Stimulated activated CD4-positive, alpha-beta T cell treated with anti-CD3 and anti-CD28 coated beads, Interleukin-15, amount 100 ng/mL, for 1 hour (primary cell): ENCODE measurements at regions not wholly inside any gene's neighbourhood (a gene's known extent, or its start where the extent isn't known, plus 50 kb on each side); places are given as distances from the start of the nearest gene placed in this dataset.

Source experiments
- DNase-seq, 2 donors: peaks; one replicate each; pipeline ENCODE4 v3.0.0-alpha.2; 2020; ENCODE audit warnings: low read depth in 1 of 2, low spot score in 1 of 2

- DNase-seq = no peak
Measured at GRCh38 chr2:158049129-158049855, 52.4 kb upstream of the UPP2 start.

- no peak for DNase-seq
Measured at GRCh38 chr2:158048327-158048726, 53.3 kb upstream of the UPP2 start.

GRCh38 chr2:158047156-158047611, 54.5 kb upstream of the UPP2 start:
- no peak for DNase-seq

- no peak for DNase-seq
Measured at GRCh38 chr2:158046121-158046880, 55.4 kb upstream of the UPP2 start.

GRCh38 chr2:158045362-158045761, 56.3 kb upstream of the UPP2 start:
- DNase-seq = no peak

GRCh38 chr2:158043181-158043948, 58.3 kb upstream of the UPP2 start:
- DNase-seq = no peak

- DNase-seq = no peak
Measured at GRCh38 chr2:158042666-158043065, 59.0 kb upstream of the UPP2 start.

- DNase-seq = no peak
Measured at GRCh38 chr2:158042245-158042644, 59.4 kb upstream of the UPP2 start.

- DNase-seq = no peak
Measured at GRCh38 chr2:158041400-158041799, 60.3 kb upstream of the UPP2 start.

- DNase-seq = no peak
Measured at GRCh38 chr2:158038901-158039300, 62.8 kb upstream of the UPP2 start.

GRCh38 chr2:158034198-158034866, 67.3 kb upstream of the UPP2 start:
- DNase-seq = no peak

- no peak for DNase-seq
Measured at GRCh38 chr2:158031371-158031770, 70.3 kb upstream of the UPP2 start.

GRCh38 chr2:158025255-158025996, 76.2 kb upstream of the UPP2 start:
- no peak for DNase-seq

GRCh38 chr2:158024288-158024898, 77.3 kb upstream of the UPP2 start:
- DNase-seq = peak in 1 of 2 donors; percentile 39

GRCh38 chr2:158022888-158023287, 78.8 kb upstream of the UPP2 start:
- DNase-seq = no peak

- no peak for DNase-seq
Measured at GRCh38 chr2:158021226-158021625, 80.5 kb upstream of the UPP2 start.

- no peak for DNase-seq
Measured at GRCh38 chr2:158015428-158016076, 86.1 kb upstream of the UPP2 start.

GRCh38 chr2:158013891-158014290, 87.8 kb upstream of the UPP2 start:
- no peak for DNase-seq

GRCh38 chr2:158011055-158011771, 90.5 kb upstream of the UPP2 start:
- no peak for DNase-seq
